DMS53 (cell line): ENCODE measurements at regions not wholly inside any gene's neighbourhood (a gene's known extent, or its start where the extent isn't known, plus 50 kb on each side); places are given as distances from the start of the nearest gene placed in this dataset.

ENCODE experiments used
- DNase-seq: peaks from one replicate; lab custom pipeline; 2025; lab: John Stamatoyannopoulos, UW

DNA sequence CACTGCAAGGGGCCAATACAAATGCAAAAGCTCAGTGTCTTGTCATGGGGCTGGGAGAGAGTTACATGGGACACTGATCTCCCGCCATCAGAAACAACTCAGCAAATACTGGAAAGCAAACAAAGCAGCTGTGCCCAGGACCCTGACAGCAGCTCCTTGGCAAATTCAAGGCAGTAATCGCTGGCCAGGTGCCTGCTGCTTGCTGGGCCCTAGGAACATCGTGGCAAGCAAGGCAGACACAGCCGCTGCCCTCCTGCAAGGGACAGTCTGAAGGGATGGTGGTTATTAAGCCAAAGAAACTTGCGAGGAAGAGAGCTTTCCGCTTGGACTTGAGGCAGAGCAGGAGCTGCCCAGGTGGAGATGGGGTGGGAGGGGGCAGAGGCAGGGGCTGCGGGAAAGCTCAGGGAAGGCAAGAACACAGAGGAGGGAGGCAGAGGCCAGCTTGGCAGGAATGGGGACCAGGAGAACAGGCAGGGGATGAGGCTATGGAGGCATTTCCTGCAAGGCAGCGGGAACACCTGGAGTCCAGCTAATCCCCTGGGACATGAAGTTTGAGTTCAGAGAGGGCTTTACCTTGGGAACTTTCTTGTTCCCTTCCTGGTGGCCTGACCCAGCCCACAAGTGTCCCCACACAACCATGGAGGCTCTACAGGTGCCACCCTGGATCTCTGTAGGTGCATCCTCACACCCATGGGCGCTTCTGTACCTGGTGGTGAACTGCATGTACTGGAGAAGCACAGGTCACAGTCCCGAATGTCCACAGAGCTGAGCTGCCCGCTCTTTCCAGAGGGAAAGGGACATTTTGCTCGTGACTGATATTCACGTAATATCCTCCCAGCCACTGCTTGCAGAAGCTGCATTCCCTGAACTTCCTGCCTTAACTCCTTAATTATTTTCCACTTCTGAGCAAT is 78.7 kb upstream of the ATP2B2 start:
- DNase-seq: no peak

DNA sequence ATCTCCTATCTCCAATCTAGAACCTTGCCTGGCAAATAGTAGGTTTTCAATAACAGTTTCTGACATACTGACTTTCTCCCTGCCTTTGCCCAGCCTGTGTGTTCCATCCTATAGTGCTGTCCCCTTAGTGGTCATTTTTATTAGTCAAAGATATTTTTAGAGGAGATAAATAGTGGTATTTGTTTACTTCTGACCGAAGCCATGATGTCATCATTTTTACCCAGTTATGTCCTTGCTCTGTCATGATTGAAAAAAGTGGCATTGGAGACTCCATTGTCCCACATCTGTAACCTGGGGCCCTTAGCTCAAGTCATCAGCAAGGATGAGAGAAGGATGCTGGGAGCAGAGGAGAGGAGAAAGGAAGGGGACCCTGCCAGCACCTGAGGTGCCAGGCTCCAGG is 80.6 kb upstream of the ATP2B2 start:
- DNase-seq: no peak

- DNase-seq: peak; percentile 5
These were observed 89.5 kb upstream of the ATP2B2 start for GRCh38 chr3:10594915-10595314.

GRCh38 chr3:10596746-10597448 is 91.5 kb upstream of the ATP2B2 start:
- DNase-seq: no peak

DNA sequence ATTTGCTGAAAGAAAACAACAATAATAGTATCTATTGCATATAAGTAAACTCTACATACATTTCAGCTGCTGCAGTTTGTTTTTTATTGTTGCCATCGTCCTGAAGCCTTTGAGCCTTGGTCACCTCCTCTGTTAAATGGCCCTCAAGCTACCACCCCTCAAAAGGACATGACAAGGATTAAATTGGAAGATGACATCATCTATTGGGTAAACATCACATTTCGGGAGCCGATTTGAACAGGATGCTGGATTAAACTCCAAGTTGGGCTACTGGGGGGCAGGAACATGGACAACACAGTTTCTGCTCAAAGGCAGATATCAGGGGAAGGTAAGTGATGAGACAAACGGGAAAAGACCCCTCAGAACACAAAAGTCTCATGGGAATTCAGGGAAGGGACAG is 92.3 kb upstream of the ATP2B2 start:
- DNase-seq: no peak

DNA sequence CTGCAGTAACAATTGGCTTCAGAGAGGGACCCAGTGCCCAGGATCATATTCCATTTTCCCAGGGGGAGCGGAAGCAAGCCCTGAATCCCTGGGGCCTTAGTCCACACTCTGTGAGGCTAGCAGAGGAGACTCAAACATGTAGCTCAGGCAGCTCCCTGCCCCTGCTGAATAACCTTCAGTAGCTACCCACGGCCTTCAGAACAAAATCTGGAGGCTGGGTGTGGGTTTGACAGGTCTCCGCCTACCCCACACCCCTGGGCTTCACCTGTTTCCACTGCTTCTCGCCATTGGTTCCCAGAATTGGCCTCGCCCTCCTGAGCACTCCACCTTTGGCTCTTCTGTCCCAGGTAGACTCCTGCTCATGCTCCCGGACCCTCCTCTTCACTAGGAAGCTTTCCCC is 93.6 kb upstream of the ATP2B2 start:
- peak; percentile 19 for DNase-seq

- DNase-seq: peak; percentile 48
These were observed 94.1 kb upstream of the ATP2B2 start for GRCh38 chr3:10599444-10599843.

GRCh38 chr3:10600296-10600714 is 94.9 kb upstream of the ATP2B2 start:
- no peak for DNase-seq

- DNase-seq: no peak
These were observed 95.3 kb upstream of the ATP2B2 start for GRCh38 chr3:10600726-10601125.

- no peak for DNase-seq
These were observed 95.9 kb upstream of the ATP2B2 start for GRCh38 chr3:10601151-10601856.

GRCh38 chr3:10601857-10602230 is 96.5 kb upstream of the ATP2B2 start:
- no peak for DNase-seq

GRCh38 chr3:10602271-10602670 is 96.9 kb upstream of the ATP2B2 start:
- DNase-seq: no peak

DNA sequence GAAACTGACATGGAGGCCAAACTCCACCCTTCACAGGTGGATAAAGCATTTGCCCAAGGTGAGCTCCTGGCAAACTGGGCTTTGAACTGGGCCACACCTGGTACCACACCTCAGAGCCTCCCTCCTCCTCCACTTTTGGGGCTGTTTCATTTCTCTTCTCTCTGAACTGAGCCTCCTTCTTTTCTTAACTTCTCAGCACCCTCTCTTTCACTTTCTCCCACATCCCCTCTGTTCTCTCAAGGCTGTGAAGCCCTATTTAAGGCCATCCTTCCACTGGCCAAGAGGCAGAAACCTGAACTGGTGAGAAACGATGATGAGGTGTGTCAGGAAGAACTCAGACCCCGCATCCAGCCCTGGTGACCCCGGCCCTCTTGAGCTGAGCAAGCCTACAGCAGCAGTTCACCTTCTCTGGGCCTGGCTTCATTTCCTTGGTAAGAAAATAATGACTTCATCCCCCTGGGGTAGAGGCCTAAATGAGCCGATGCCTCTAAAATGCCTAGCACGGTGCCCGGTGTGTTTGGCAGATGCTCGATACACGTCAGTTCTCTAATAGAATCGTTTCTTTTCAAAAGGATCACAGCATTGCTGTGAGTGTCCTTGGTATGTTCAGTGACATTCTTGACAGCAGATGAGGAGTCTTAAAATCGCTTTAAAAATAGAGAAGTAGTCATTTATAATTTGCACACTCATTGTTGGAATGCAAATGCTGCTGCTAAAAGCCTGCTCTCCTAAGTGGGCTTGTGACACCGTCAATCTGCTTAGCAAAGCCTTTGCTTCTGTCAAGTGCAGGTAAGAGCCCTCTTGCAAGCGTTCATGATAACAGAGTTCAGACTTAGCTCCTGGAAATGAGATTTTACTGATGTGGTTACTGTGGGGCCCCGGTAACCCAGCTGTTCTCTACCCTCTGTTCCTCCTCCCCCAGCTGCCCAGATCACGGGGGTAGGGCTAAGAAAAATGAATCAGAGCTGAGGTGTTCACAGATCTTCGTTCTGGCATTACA is 97.7 kb upstream of the ATP2B2 start:
- no peak for DNase-seq

DNA sequence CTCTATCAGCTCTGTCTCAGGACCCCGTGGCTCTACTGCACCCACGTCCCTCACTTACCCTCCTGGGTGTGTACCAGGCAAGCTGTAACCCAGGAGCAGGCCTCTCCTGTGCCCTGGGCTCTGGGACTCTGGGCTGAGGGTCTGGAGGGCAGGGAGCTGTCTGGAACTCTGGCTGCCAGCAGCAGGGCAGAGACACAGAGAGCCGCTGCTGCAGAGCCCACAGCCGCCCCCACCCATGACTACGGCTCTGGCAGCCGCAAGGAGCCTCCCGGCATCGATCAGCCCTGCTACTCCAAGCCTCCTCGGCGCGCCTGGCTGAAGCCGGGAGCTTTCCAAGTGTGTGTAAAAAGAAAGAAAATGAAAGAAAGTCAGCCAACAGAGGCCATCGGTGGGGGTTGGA is 103.7 kb upstream of the ATP2B2 start:
- DNase-seq: no peak

- peak; percentile 21 for DNase-seq
These were observed 108.8 kb upstream of the ATP2B2 start for GRCh38 chr3:10614168-10614567.

GRCh38 chr3:10615715-10616114 is 110.3 kb upstream of the ATP2B2 start:
- DNase-seq: no peak

GRCh38 chr3:10616321-10616720 is 110.9 kb upstream of the ATP2B2 start:
- no peak for DNase-seq

DNA sequence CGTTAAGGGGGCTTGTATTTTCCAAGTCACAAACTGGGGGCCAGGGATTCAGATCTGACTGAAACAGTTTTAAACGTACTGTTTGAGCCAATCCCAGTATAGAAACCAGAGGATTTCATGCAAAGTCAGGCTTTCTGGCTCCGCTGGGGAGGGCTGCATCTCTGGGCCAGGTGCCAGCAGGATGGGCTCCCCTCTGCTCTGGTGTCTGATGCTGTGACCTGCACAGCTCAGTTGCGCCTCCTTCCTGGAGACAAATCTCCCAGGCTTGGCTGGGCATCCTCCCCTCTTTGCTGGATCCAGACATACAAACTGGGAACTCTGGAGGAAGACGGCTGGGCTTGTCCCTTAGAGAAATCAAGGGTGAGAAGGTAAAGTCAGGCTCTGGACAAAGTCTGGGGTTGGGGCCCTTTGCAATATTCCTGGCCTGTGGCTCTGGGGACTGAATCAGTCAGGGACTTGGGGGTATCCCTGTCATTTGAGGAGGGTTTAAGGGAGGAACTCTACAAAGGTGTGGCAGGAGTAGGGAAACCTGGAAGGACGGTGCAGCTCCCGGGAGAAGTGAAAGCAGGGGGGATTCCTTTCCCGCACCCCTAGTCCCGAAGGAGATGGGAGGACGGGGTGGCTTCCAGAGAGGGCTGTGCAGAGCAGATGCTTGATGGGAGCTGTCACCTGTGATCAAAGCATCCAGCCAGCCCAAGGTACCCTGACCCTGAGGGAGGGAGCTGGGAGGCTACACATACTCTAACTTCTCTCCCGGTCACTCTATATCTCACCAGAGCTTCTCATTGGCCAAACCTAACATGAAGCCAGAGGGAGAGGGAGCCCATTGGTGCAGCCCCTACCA is 114.8 kb upstream of the ATP2B2 start:
- no peak for DNase-seq

GRCh38 chr3:10620833-10621082 is 115.4 kb upstream of the ATP2B2 start:
- DNase-seq: no peak

GRCh38 chr3:10623578-10624275 is 118.3 kb upstream of the ATP2B2 start:
- DNase-seq: no peak
